ENCODE measurements at regions not wholly inside any gene's neighbourhood (a gene's known extent, or its start where the extent isn't known, plus 50 kb on each side); places are given as distances from the start of the nearest gene placed in this dataset.

GRCh38 chr22:49044776-49045175 is 782.9 kb downstream of the BRD1 start:
- 86 to 91% methylated on average over 12 of the region's 12 CpGs for WGBS, 2 donors
- no peaks in the 10 kb centered on the region for H3K9me3 ChIP-seq
- H3K36me3 ChIP-seq, result no peaks in the 10 kb centered on the region
- H3K27me3 ChIP-seq, result peaks cover 0 to 26% (median 4%) of the 10 kb centered on the region in 3 donors
- intact Hi-C loops (cut with DNase I), result no loop called here
- no peak for TF ChIP-seq EP300 (IDR thresholded peaks at IDR 0.05)
- TF ChIP-seq, protein P1, sequence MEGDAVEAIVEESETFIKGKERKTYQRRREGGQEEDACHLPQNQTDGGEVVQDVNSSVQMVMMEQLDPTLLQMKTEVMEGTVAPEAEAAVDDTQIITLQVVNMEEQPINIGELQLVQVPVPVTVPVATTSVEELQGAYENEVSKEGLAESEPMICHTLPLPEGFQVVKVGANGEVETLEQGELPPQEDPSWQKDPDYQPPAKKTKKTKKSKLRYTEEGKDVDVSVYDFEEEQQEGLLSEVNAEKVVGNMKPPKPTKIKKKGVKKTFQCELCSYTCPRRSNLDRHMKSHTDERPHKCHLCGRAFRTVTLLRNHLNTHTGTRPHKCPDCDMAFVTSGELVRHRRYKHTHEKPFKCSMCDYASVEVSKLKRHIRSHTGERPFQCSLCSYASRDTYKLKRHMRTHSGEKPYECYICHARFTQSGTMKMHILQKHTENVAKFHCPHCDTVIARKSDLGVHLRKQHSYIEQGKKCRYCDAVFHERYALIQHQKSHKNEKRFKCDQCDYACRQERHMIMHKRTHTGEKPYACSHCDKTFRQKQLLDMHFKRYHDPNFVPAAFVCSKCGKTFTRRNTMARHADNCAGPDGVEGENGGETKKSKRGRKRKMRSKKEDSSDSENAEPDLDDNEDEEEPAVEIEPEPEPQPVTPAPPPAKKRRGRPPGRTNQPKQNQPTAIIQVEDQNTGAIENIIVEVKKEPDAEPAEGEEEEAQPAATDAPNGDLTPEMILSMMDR (IDR thresholded peaks at IDR 0.05), result no peak
- no peak for TF ChIP-seq POLR2AphosphoS5 (IDR thresholded peaks at IDR 0.05)
- no peak for TF ChIP-seq POLR2A (IDR thresholded peaks at IDR 0.05)
- H3K27ac ChIP-seq, result no peak overlapping the region
- no peak overlapping the region for H3K4me3 ChIP-seq
- H3K4me1 ChIP-seq, result no peaks in the 10 kb centered on the region
- no peak for DNase-seq

- H3K36me3 ChIP-seq, result no peaks in the 10 kb centered on the region
- H3K4me3 ChIP-seq, result no peak overlapping the region
- 65 to 84% methylated on average over 16 of the region's 16 CpGs for WGBS, 2 donors
- TF ChIP-seq POLR2A (IDR thresholded peaks at IDR 0.05) (no peak), EP300 (IDR thresholded peaks at IDR 0.05) (no peak), POLR2AphosphoS5 (IDR thresholded peaks at IDR 0.05) (no peak)
- TF ChIP-seq, protein P1 (IDR thresholded peaks at IDR 0.05), result no peak
- no peak for DNase-seq
- H3K27me3 ChIP-seq, result peaks cover 0 to 26% (median 4%) of the 10 kb centered on the region in 3 donors
- no peak overlapping the region for H3K27ac ChIP-seq
- no peaks in the 10 kb centered on the region for H3K4me1 ChIP-seq
- H3K9me3 ChIP-seq, result no peaks in the 10 kb centered on the region
- intact Hi-C loops (cut with DNase I), result no loop called here
Measured at GRCh38 chr22:49044091-49044490, 783.6 kb downstream of the BRD1 start.

GRCh38 chr22:49042877-49043859 is 784.5 kb downstream of the BRD1 start:
- H3K27ac ChIP-seq, result no peak overlapping the region
- H3K4me1 ChIP-seq, result no peaks in the 10 kb centered on the region
- no peak overlapping the region for H3K4me3 ChIP-seq
- no peaks in the 10 kb centered on the region for H3K9me3 ChIP-seq
- TF ChIP-seq POLR2A (IDR thresholded peaks at IDR 0.05), result no peak
- TF ChIP-seq EP300 (IDR thresholded peaks at IDR 0.05), result no peak
- TF ChIP-seq, protein P1 (IDR thresholded peaks at IDR 0.05), result no peak
- no peak for TF ChIP-seq POLR2AphosphoS5 (IDR thresholded peaks at IDR 0.05)
- intact Hi-C loops (cut with DNase I), result no loop called here
- 69 to 78% methylated on average over 28 of the region's 28 CpGs for whole genome bisulfite sequencing, 2 donors
- no peaks in the 10 kb centered on the region for H3K36me3 ChIP-seq
- DNase-seq, result no peak
- H3K27me3 ChIP-seq, result peaks cover 0 to 22% (median 4%) of the 10 kb centered on the region in 3 donors

DNA sequence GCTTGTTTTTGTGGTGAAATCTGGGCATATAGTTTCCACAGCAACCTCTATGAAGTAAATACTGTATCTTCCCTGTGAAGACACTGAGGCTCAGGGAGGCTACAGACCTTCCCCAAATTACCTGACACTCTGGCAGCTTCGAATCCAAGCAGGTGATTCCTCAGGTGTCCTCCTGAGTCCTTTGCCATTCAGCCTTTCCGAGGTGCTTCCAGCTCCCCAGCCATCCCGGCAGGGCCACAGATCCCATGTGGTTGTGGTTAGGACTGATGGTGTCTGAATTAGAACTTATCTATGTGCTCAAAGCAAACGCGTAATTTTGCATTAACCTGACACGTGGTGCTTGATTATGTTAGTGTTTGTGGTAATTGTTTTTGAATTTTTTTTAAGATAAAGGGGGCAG is 785.6 kb downstream of the BRD1 start:
- TF ChIP-seq EP300 (IDR thresholded peaks at IDR 0.05), result no peak
- TF ChIP-seq, protein P1 (IDR thresholded peaks at IDR 0.05), result no peak
- TF ChIP-seq POLR2AphosphoS5 (IDR thresholded peaks at IDR 0.05), result no peak
- TF ChIP-seq POLR2A (IDR thresholded peaks at IDR 0.05), result no peak
- DNase-seq, result no peak
- H3K27me3 ChIP-seq, result peaks cover 0 to 21% (median 4%) of the 10 kb centered on the region in 3 donors
- H3K36me3 ChIP-seq, result no peaks in the 10 kb centered on the region
- no peaks in the 10 kb centered on the region for H3K4me1 ChIP-seq
- intact Hi-C loops (cut with DNase I), result no loop called here
- 70 to 82% methylated on average over 6 of the region's 6 CpGs for WGBS, 2 donors
- no peaks in the 10 kb centered on the region for H3K9me3 ChIP-seq
- H3K4me3 ChIP-seq, result no peak overlapping the region
- H3K27ac ChIP-seq, result no peak overlapping the region
